K562 (cell line): ENCODE measurements at regions not wholly inside any gene's neighbourhood (a gene's known extent, or its start where the extent isn't known, plus 50 kb on each side); places are given as distances from the start of the nearest gene placed in this dataset.
A peak's percentile ranks its signal among the peaks of the same experiment; 100 is the strongest.

Experiments
- ETV6 ChIP-seq, 3 experiments: fragments of 150-350 bp in 1 of 3; sonication (generic) in 1 of 3; formaldehyde crosslinking in 1 of 3; IDR thresholded peaks; 2 replicates each; pipeline versions ENCODE4 v1.6.1 to v1.8.0; 2014 to 2022; ENCODE audit warnings: borderline replicate concordance in 2 of 3, low read depth in 2 of 3, antibody characterized with exemption in 1 of 3, low read length in 1 of 3, mild to moderate bottlenecking in 1 of 3, missing genetic modification reagents in 1 of 3
- GATAD2A ChIP-seq: fragments of 450-650 bp; IDR thresholded peaks from 2 replicates; pipeline ENCODE4 v1.6.1; 2017
- HINFP ChIP-seq: fragments of 450-650 bp; conservative IDR thresholded peaks from 2 replicates; pipeline ENCODE4 v1.6.1; 2016; ENCODE audit warnings: missing genetic modification characterization, low read depth, mild to moderate bottlenecking, control low read depth, missing compliant biosample characterization
- HNRNPLL ChIP-seq: fragments of 200-400 bp; formaldehyde crosslinking; IDR thresholded peaks from 2 replicates; pipeline ENCODE4 v1.6.1; 2017; ENCODE audit warnings: low read length, low read depth, mild to moderate bottlenecking; ENCODE audit not compliant: poor library complexity, severe bottlenecking
- KLF16 ChIP-seq: IDR thresholded peaks from 2 replicates; pipeline ENCODE4 v1.6.1; 2016; ENCODE audit warnings: antibody characterized with exemption
- MIER1 ChIP-seq: fragments of 450-650 bp; IDR thresholded peaks from 2 replicates; pipeline ENCODE4 v1.6.1; 2016; ENCODE audit warnings: antibody characterized with exemption, mild to moderate bottlenecking, low read depth
- MYBL2 ChIP-seq, 2 experiments: fragments of 450-650 bp in 1 of 2; sonication (generic) in 1 of 2; formaldehyde crosslinking in 1 of 2; IDR thresholded peaks; 2 replicates each; pipeline versions ENCODE4 v1.6.1 to v1.8.1; 2017 to 2022; ENCODE audit warnings: borderline replicate concordance in 1 of 2, inconsistent platforms in 1 of 2, low read depth in 1 of 2, mild to moderate bottlenecking in 1 of 2, missing genetic modification reagents in 1 of 2, moderate library complexity in 1 of 2
- NFATC3 ChIP-seq: fragments of 450-650 bp; IDR thresholded peaks from 2 replicates; pipeline ENCODE4 v1.6.1; 2017; ENCODE audit warnings: mild to moderate bottlenecking
- NFIC ChIP-seq: fragments of 450-650 bp; IDR thresholded peaks from 2 replicates; pipeline ENCODE4 v1.6.1; 2017; ENCODE audit warnings: mild to moderate bottlenecking, inconsistent platforms
- POLR2AphosphoS5 ChIP-seq: IDR thresholded peaks from 2 replicates; pipeline ENCODE4 v1.6.1; 2011; ENCODE audit warnings: mild to moderate bottlenecking, low read depth, low read length, moderate library complexity; ENCODE audit not compliant: control insufficient read depth, insufficient read depth
- RNF219 ChIP-seq: fragments of 250-450 bp; sonication (Bioruptor Pico); IDR thresholded peaks from 2 replicates; pipeline ENCODE4 v1.5.0; 2022; ENCODE audit warnings: mild to moderate bottlenecking
- SAFB ChIP-seq: fragments of 200-400 bp; formaldehyde crosslinking; IDR thresholded peaks from 2 replicates; pipeline ENCODE4 v1.6.1; 2017; ENCODE audit warnings: low read depth, low read length, borderline replicate concordance
- SMARCB1 ChIP-seq: IDR thresholded peaks from 2 replicates; pipeline ENCODE4 v1.6.1; 2011; ENCODE audit warnings: improper control_type of control experiment, low read depth; ENCODE audit not compliant: insufficient read length
- SMARCC2 ChIP-seq: fragments of 450-650 bp; IDR thresholded peaks from 2 replicates; pipeline ENCODE4 v1.6.1; 2017; ENCODE audit warnings: antibody characterized with exemption, moderate library complexity, mild to moderate bottlenecking, low read depth
- TAF7 ChIP-seq: fragments of 450-650 bp; IDR thresholded peaks from 2 replicates; pipeline ENCODE4 v1.6.1; 2016; ENCODE audit warnings: missing genetic modification characterization, missing compliant biosample characterization
- TCFL5 ChIP-seq: fragments of 250-450 bp; sonication (Bioruptor Pico); conservative IDR thresholded peaks from 2 replicates; pipeline ENCODE4 v1.6.1; 2021; ENCODE audit warnings: mild to moderate bottlenecking, moderate library complexity, matching md5 sums
- TEAD4 ChIP-seq, 2 experiments: sonication (generic) in 1 of 2; formaldehyde crosslinking in 1 of 2; IDR thresholded peaks; 2 replicates each; pipeline versions ENCODE4 v1.6.1 to v1.8.0; 2012 to 2022; ENCODE audit warnings: borderline replicate concordance in 1 of 2, inconsistent platforms in 1 of 2, low read length in 1 of 2, mild to moderate bottlenecking in 1 of 2, missing genetic modification reagents in 1 of 2
- ZNF354B ChIP-seq: fragments of 250-450 bp; sonication (Bioruptor Pico); IDR thresholded peaks from 2 replicates; pipeline ENCODE4 v1.4.0; 2020
- ZNF584 ChIP-seq: fragments of 200-800 bp; sonication (Bioruptor generic); IDR thresholded peaks from 2 replicates; pipeline ENCODE4 v1.6.1; 2016; ENCODE audit warnings: low read depth, mild to moderate bottlenecking, missing genetic modification characterization, missing compliant biosample characterization
- TF ChIP-seq, protein P1 (sequence below): fragments of 450-650 bp; IDR thresholded peaks from 2 replicates; pipeline ENCODE4 v1.6.1; 2018; ENCODE audit warnings: mild to moderate bottlenecking, low read depth; ENCODE audit not compliant: partially characterized antibody

DNA sequence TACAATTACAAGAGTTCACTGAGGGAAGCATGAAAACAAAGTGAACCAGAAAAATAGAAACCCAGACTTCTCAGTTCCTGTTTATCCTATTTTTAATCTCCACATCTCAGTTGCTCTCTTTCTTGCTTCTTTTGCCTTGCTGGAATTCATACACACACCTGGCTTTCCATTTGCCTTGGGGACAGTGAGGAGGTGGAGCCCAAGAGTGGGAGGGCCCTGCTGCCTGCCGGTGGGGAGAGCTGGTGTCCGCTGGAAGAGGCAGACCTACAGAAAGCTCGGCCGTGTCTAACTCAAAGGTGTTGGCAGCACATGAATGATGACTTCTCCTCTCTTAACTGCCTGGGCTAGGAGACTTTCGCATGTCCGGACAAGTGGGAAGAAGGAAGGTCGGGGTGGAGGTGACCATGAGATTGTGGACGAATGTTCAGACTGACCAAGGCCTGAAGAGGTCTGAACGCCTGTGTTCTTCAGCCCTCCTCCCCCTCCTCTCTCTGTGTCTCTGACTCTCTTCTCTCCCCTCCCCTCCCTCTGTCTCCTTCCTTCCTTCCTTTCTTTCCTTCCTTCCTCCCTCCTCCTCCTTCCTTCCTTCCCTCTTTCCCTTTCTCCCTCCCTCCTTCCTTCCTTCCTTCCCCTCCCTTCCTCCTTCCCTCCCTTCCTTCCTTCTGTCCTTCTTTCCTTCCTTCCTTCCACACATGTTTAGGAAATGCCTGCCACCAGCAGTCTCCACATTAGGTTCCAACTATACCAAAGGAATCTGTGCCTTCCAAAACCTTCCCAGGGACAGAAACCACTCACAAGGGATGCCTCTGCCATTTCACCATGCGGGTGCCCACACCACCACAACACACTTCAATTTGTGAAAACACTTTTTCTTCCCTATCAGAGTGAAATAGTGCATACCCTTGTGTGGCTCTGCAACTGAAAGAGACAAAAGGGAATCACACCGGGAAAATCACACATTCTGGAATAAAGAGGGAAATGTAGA lies 157.3 kb upstream of the RUNX1 start (continued):
- TF ChIP-seq ZNF354B (CRISPR knock-in tag) (no peak), MIER1 (peak; percentile 65; the same call in 1 of the 2 replicates), ZNF584 (CRISPR knock-in tag) (no peak), POLR2AphosphoS5 (no peak), HINFP (peak; percentile 64), TCFL5 (no peak), SMARCB1 (no peak), NFIC (peak; percentile 17; the same call in 1 of the 2 replicates), GATAD2A (0 out of 2 replicates have a peak, but pooled peaks have one; percentile 25), TAF7 (tag) (0 out of 2 replicates have a peak, but pooled peaks have one; percentile 20), SMARCC2 (no peak), SAFB (no peak), NFATC3 (no peak), HNRNPLL (no peak), RNF219 (CRISPR knock-in tag) (no peak), KLF16 (no peak), MYBL2 (IDR thresholded peaks at IDR 0.05; ENCODE audit: low read depth) (peak; percentile 41; the same call in 1 of the 2 replicates), MYBL2 (CRISPR knock-in tag; IDR thresholded peaks at IDR 0.05; ENCODE audit: borderline replicate concordance) (no peak), TEAD4 (IDR thresholded peaks at IDR 0.05; ENCODE audit: low read length) (peak; percentile 31; the same call in 1 of the 2 replicates), TEAD4 (CRISPR knock-in tag; IDR thresholded peaks at IDR 0.05; ENCODE audit: borderline replicate concordance) (no peak), ETV6 (IDR thresholded peaks at IDR 0.05; ENCODE audit: borderline replicate concordance in 1 of 2, low read depth in 2 of 2, low read length in 1 of 2) (peak in 1 of 2 experiments; percentile 54; a peak in 1 of 4 replicates), ETV6 (CRISPR knock-in tag; IDR thresholded peaks at IDR 0.05; ENCODE audit: borderline replicate concordance) (no peak)
- TF ChIP-seq, protein P1, sequence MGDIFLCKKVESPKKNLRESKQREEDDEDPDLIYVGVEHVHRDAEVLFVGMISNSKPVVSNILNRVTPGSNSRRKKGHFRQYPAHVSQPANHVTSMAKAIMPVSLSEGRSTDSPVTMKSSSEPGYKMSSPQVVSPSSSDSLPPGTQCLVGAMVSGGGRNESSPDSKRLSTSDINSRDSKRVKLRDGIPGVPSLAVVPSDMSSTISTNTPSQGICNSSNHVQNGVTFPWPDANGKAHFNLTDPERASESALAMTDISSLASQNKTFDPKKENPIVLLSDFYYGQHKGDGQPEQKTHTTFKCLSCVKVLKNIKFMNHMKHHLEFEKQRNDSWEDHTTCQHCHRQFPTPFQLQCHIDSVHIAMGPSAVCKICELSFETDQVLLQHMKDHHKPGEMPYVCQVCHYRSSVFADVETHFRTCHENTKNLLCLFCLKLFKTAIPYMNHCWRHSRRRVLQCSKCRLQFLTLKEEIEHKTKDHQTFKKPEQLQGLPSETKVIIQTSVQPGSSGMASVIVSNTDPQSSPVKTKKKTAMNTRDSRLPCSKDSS, result peak; percentile 68
